HG02840 (cell line): ENCODE measurements at regions not wholly inside any gene's neighbourhood (a gene's known extent, or its start where the extent isn't known, plus 50 kb on each side); places are given as distances from the start of the nearest gene placed in this dataset.

ENCODE experiments used
- ATAC-seq: cut with Tn5 transposase; IDR thresholded peaks from one replicate; pipeline ENCODE4 v1.9.1; 2021; ENCODE audit warnings: mild to moderate bottlenecking, moderate library complexity, moderate number of reproducible peaks; ENCODE audit not compliant: unreplicated experiment, low FRiP score

DNA sequence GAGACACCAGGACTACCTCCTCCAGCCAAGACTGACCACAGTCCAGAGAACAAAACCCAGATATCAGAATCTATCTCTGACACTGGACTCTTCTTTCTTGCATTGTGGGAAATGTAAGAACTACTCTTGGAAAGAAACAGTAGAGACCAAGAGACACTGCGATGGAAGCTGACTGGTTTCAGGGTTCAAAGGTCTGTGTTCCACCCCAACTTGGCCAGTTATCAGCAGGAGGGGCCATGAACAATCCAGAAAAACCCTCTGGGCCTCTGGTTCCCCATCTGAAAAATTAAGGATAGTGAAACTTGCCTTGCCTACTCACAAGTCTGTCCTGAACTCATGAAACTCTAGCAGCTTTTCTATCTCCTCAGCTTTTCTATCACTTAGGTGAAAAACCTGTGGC, 166.5 kb downstream of the SUCLG1 start:
- ATAC-seq = no peak

GRCh38 chr2:84290537-84290936, 168.5 kb downstream of the SUCLG1 start:
- ATAC-seq = no peak

GRCh38 chr2:84288293-84288692, 170.8 kb downstream of the SUCLG1 start:
- no peak for ATAC-seq

- no peak for ATAC-seq
Observed at GRCh38 chr2:84286878-84287277, 172.2 kb downstream of the SUCLG1 start.

- no peak for ATAC-seq
Observed at GRCh38 chr2:84285056-84285747, 173.9 kb downstream of the SUCLG1 start.

DNA sequence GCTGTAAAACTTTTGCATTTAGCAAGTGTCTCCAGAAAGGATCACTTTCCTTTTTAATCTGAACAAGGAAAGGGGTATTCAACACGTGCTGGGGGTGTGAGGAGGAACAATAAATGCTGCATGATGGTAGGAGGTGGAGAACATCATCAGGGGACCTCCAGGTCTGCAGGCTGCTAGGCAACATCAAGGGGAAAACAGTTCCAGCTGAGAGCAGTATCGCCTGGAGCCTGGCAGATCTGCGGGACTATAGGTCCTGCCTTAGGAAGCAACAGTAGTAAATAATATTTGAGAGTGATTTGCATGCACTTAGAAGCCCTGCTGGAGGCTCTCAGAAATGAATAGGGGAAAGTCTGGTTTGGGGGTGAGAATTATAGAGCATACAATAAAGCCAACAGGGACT, 175.6 kb downstream of the SUCLG1 start:
- ATAC-seq = no peak

GRCh38 chr2:84281510-84281909, 177.6 kb downstream of the SUCLG1 start:
- no peak for ATAC-seq

DNA sequence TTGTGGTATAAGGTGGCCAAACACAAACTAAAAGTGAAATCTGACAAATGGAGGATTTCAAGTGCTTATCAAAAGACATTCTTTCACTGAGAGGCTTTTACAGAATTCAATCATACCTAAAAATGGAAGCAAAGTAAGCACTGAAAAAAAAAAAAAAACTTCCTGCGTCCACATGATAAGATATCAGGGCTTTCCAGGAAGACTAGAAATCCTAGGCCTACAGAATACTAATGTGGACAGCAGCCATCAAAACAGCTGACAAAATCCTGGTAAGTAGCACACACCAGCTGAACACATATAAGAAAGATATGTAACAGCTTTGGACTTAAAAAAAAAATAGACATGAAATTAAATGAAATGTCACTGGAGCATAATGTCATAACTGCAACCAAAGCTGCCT, 178.2 kb downstream of the SUCLG1 start:
- no peak for ATAC-seq

GRCh38 chr2:84278386-84278785, 180.7 kb downstream of the SUCLG1 start:
- ATAC-seq = no peak

DNA sequence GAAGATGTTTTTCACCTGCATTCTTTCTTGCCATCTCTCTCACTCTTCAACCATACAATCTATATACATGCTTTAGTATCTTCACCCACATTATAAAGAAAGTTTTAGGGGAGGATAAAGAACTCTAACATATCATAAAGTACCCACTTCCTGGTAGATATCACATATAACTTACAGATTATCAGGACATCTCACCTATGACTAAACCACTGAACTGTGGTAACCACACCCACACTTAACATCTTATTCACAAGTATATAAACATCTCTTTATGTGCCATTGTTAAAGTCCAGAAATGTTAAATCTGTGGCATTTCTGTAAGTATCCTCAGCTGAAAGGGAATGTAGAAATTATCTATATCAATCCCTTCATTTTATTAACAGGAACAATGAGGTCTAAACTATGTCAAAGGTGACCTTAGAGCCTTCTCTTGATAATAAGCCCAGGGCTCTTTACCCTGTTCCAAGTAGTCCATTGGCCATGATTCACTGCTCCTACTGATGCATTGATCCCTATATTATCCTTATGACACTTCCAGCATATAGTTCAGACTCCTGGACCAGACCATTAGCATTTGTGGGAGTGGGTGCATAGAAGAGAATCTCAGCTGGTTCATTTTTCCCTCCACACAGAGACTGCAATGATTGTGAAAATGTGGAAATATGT, 182.4 kb downstream of the SUCLG1 start:
- ATAC-seq = no peak

- ATAC-seq = no peak
Observed at GRCh38 chr2:84273406-84273805, 185.7 kb downstream of the SUCLG1 start.

GRCh38 chr2:84271977-84272376, 187.1 kb downstream of the SUCLG1 start:
- ATAC-seq = no peak

DNA sequence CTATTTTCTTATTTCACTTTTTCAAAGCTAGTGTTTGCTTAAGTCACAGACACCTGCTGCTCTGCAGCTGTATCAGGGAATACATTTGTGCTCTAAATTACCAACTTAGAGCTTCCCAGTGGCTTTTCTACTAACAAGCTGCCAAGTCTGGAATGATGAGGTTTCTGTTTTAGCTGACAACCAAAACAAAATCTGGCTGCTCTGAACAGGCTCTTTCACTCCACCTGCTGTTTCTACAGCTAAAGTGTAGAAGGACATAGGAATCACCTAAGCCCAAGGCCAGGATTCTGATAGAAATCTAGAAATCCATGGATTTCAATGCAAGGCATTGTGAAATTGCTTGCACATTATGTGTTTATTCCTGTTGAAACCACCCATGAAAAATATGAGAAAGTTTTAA, 201.2 kb downstream of the SUCLG1 start:
- no peak for ATAC-seq

DNA sequence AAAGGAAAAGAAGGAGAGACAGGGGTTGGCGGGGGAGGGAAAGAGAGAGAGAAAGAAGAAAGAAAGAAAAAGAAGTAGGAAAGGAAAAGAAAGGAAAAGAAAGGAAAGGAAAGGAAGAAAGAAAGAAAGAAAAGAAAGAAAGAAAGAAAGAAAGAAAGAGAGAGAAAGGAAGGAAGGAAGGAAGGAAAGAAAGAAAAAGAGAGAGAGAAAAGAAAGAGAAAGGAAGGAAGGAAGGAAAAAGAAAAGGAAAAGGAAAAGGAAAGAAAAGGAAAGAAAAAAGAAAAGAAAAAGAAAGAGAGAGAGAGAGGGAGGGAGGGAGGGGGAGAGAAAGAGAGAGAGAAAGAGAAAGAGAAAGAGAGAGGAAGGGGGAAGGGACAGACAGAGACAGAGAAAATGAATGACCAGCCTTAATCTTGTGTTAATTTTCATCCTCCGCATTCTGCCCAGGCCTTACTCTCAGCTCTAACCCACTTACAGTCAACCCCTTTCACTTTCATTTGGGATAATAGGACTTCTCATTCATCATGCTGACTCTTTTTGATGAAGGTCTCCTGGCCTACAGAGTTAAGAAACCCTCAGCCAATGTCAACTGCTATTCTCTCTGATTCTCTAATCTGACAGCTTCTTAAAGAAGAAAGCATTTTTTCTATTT, 207.3 kb downstream of the SUCLG1 start:
- ATAC-seq = no peak

- ATAC-seq = no peak
Observed at GRCh38 chr2:84249140-84249539, 209.9 kb downstream of the SUCLG1 start.

DNA sequence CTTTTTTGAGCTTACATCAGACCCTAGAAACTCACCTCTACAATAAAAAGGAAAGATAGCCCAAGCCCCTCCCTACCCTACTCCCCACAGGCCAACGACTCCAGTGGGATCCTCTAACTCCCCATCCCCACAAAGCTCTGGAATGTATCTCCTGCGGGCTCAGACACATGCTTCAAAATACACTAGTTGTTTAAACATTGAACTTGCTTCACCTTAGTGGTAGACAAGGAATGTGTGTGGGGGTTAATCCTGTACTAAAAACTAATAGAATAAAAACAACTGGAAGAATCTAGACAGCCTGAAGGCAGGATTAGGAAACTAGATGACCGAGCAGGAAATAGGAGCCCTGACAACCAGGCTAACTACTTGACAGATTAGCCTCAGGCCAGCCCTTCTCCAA, 211.5 kb downstream of the SUCLG1 start:
- ATAC-seq = no peak

DNA sequence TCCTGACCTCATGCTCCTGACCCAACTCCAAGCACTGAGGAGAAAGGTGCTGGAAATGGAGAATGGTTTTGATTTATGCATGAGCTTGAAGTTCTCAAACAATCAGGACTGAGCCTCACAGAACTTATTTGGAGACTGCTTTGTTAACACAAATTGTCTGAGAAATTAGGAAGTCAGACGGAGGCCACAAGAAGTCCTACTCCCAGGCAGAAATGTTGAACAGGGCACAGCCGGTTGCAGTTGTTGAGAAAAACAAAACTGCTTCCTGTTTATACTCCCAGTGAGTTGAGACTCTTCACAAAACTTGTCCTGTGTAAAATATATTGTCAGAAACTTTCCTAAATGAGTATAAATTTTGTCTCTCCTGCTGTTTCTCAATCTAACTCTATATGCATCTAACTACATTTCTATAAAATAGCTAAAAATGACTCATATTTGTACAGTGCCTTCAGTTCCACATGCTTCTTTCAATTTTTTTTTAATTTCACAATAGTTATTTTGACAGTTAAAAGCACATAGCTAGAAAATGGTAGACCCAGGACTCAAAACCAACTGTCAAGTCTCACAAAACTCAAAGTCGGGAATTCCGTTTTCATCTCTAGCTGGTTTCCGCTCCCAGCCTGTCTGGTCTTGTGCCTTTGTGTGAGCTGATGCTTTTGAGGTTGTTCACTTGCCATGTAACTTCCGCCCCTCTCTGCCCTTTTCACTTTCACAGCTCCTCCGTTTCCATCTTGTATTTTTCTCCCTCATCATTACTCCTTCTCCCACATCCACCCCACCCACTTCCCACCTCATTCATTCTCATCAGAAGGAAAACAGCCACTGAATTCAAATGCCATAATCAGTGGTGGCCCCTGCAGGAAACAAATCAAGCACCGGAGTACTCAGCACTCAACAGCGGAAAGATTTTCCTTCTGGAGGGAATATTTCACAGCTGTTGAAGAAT, 215.0 kb downstream of the SUCLG1 start:
- ATAC-seq = no peak

DNA sequence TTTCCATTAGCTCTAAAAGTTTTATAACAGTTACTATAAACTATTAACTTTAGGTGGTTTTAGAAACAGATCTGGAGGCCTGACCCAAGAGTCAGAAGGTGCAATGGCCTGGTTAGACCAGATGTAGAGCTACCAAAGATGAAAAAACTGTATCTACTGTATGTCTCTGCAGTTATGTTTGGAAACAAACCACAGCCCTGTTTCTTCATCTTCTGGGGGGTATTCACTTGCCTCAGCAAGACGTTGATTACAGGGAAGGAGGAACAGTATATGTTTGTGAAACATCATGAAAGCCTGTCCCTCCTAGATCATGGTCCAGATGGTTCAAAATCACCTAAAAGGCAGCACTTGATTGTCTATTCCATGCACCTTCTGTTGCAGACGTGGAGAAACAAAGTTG, 220.2 kb downstream of the SUCLG1 start:
- no peak for ATAC-seq

- ATAC-seq = no peak
Observed at GRCh38 chr2:84236288-84236687, 222.8 kb downstream of the SUCLG1 start.

DNA sequence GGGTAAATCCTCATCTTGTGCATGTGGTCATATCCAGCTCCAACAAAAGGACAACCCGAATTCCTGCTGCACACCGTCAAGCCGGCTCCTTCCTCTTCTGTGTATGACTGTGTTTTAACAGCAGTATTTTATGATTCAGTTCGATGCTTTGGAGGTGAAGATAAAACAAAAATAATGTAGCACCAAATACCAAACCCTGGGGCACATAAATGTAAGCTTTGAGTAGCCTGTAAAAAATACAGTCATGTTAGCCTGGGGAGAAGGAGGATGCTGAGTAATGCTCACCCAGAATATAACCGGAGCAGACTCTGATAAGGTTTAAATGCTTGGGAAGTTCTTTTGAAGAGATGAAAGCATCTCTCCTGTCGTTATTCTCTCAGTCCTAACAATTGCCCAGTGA, 225.0 kb downstream of the SUCLG1 start:
- no peak for ATAC-seq

- ATAC-seq = no peak
Observed at GRCh38 chr2:84231478-84231877, 227.6 kb downstream of the SUCLG1 start.
